GM12878 (cell line): ENCODE measurements at regions not wholly inside any gene's neighbourhood (a gene's known extent, or its start where the extent isn't known, plus 50 kb on each side); places are given as distances from the start of the nearest gene placed in this dataset.

Experiments
- ATAC-seq: fragments of 200-7000 bp; cut with Tn5 transposase; 3 replicates; pipeline ENCODE4 v1.9.1; 2020; ENCODE audit warnings: mild to moderate bottlenecking, moderate library complexity
- BruUV-seq: library from RNA; stranded (reverse); fragments of 400-500 nt; replicated peaks from 2 replicates; lab custom pipeline; 2021; lab: Mats Ljungman, UMichigan
- CTCF ChIA-PET: fragments of 300-600 bp; sonication (Branson Sonifier 250); formaldehyde crosslinking; extraction: SDS; loops from one replicate; lab custom pipeline; 2021; ENCODE audit warnings: inconsistent platforms; lab: Yijun Ruan, JAX
- POLR2A ChIA-PET: fragments of 350-600 bp; formaldehyde crosslinking; extraction: SDS; loops from one replicate; lab custom pipeline; 2021; ENCODE audit warnings: inconsistent platforms; lab: Charles Lee
- RAD21 ChIA-PET: fragments of 300-600 bp; sonication (Branson Sonifier 250); formaldehyde crosslinking; loops from one replicate; lab custom pipeline; 2023; ENCODE audit warnings: antibody characterized with exemption; ENCODE audit not compliant: unreplicated experiment; lab: Charles Lee
- SMC1A ChIA-PET: fragments of 300-600 bp; sonication (Branson Sonifier 250); formaldehyde crosslinking; loops from one replicate; lab custom pipeline; 2023; ENCODE audit not compliant: unreplicated experiment, uncharacterized antibody; lab: Charles Lee
- DNase-seq: peaks from one replicate; pipeline ENCODE4 v3.0.0-alpha.2; 2011; ENCODE audit warnings: low read depth, low spot score
- FAIRE-seq: peaks from 3 replicates; lab custom pipeline; 2011; peaks lifted over from hg19 to GRCh38; lab: Jason Lieb, UNC
- H2AFZ ChIP-seq: 2 replicates; pipeline ENCODE4 v1.6.0; 2011; ENCODE audit warnings: low read depth, low read length, control low read depth; ENCODE audit not compliant: control insufficient read depth
- H3K27ac ChIP-seq: 2 replicates; pipeline ENCODE4 v1.5.1; 2011; ENCODE audit warnings: control low read depth; ENCODE audit not compliant: control insufficient read depth, insufficient read depth
- H3K27me3 ChIP-seq, 2 experiments: replicated peaks in 1 of 2; 2 replicates each; pipeline versions ENCODE4 v1.6.0 to v1.6.1; 2011; ENCODE audit warnings: low read length in 1 of 2; ENCODE audit not compliant: control insufficient read depth in 2 of 2, insufficient read depth in 2 of 2
- H3K36me3 ChIP-seq, 2 experiments: 2 replicates each; pipeline ENCODE4 v1.5.1; 2011; ENCODE audit warnings: low read length in 1 of 2; ENCODE audit not compliant: control insufficient read depth in 2 of 2, insufficient read depth in 2 of 2
- H3K4me1 ChIP-seq: 2 replicates; pipeline ENCODE4 v1.6.1; 2011; ENCODE audit warnings: mild to moderate bottlenecking, low read length, moderate library complexity, mixed read lengths; ENCODE audit not compliant: control insufficient read depth, insufficient read depth
- H3K4me2 ChIP-seq: 2 replicates; pipeline ENCODE4 v1.6.0; 2011; ENCODE audit warnings: control low read depth; ENCODE audit not compliant: control insufficient read depth, insufficient read depth
- H3K4me3 ChIP-seq: fragments of 200-600 bp; sonication (generic); 2 replicates; pipeline ENCODE4 v1.5.1; 2016
- H3K79me2 ChIP-seq: 2 replicates; pipeline ENCODE4 v1.6.0; 2011; ENCODE audit warnings: low read length; ENCODE audit not compliant: control insufficient read depth, insufficient read depth
- H3K9ac ChIP-seq: 2 replicates; pipeline ENCODE4 v1.8.0; 2011; ENCODE audit warnings: low read length, control low read depth, mixed read lengths; ENCODE audit not compliant: control insufficient read depth, insufficient read depth
- H3K9me3 ChIP-seq: replicated peaks from 3 replicates; pipeline ENCODE4 v1.5.1; 2011; ENCODE audit warnings: mild to moderate bottlenecking, low read length; ENCODE audit not compliant: control insufficient read depth, insufficient read depth
- H4K20me1 ChIP-seq: 2 replicates; pipeline ENCODE4 v1.6.0; 2011; ENCODE audit not compliant: control insufficient read depth, insufficient read depth
- CBX3 ChIP-seq: fragments of 200-600 bp; sonication (generic); IDR thresholded peaks from 2 replicates; pipeline ENCODE4 v1.6.1; 2016; ENCODE audit warnings: low read depth, borderline replicate concordance
- CHD1 ChIP-seq: IDR thresholded peaks from 2 replicates; pipeline ENCODE4 v1.6.1; 2012; ENCODE audit warnings: low read depth, low read length, improper control_type of control experiment
- EGR1 ChIP-seq, 2 experiments: IDR thresholded peaks; 1 replicate in 1 of 2; 2 replicates in 1 of 2; pipeline ENCODE4 v1.6.1; 2011 to 2012; ENCODE audit warnings: low read depth in 2 of 2, low read length in 2 of 2, borderline replicate concordance in 1 of 2, mild to moderate bottlenecking in 1 of 2, moderate library complexity in 1 of 2
- RAD21 ChIP-seq: IDR thresholded peaks from 2 replicates; pipeline ENCODE4 v1.6.1; 2011; ENCODE audit warnings: mild to moderate bottlenecking, low read depth, low read length, moderate library complexity; ENCODE audit not compliant: insufficient read depth
- RB1 ChIP-seq: fragments of 450-650 bp; formaldehyde crosslinking; IDR thresholded peaks from 2 replicates; pipeline ENCODE4 v1.6.1; 2017; ENCODE audit warnings: mild to moderate bottlenecking, borderline replicate concordance
- SMC3 ChIP-seq: IDR thresholded peaks from 2 replicates; pipeline ENCODE4 v1.6.1; 2011; ENCODE audit warnings: low read length, improper control_type of control experiment, borderline replicate concordance
- SRF ChIP-seq, 2 experiments: IDR thresholded peaks; 2 replicates each; pipeline ENCODE4 v1.6.1; 2011; ENCODE audit warnings: low read depth in 2 of 2, low read length in 2 of 2, mild to moderate bottlenecking in 1 of 2, moderate library complexity in 1 of 2
- STAT1 ChIP-seq: fragments of 450-650 bp; conservative IDR thresholded peaks from 2 replicates; pipeline ENCODE4 v1.6.1; 2014; ENCODE audit warnings: antibody characterized with exemption, mild to moderate bottlenecking
- YY1 ChIP-seq: IDR thresholded peaks from 2 replicates; pipeline ENCODE4 v1.6.1; 2011; ENCODE audit warnings: low read depth, mild to moderate bottlenecking, low read length
- WGBS: methylation state at CpG from one replicate; pipeline ENCODE4 v1.1.6; 2016; ENCODE audit warnings: low lambda C conversion rate; ENCODE audit not compliant: insufficient replicate concordance, insufficient coverage; ENCODE audit errors: missing lambda C conversion rate; 5-methylcytosine and 5-hydroxymethylcytosine counted together
- in situ Hi-C: fragments of 300-500 bp; cut with MboI; formaldehyde crosslinking; loops from 9 replicates; pipeline ENCODE4 v1.14.3; 2018; ENCODE audit warnings: mixed read lengths
- intact Hi-C: fragments of 100-400 bp; cut with micrococcal nuclease; formaldehyde crosslinking; loops from one replicate; pipeline ENCODE4 v1.14.2; 2022; ENCODE audit not compliant: unreplicated experiment
- TF ChIP-seq, protein P1 (sequence below): IDR thresholded peaks from 2 replicates; pipeline ENCODE4 v1.6.1; 2011; ENCODE audit warnings: low read depth, mild to moderate bottlenecking, low read length, moderate library complexity, borderline replicate concordance; ENCODE audit errors: extremely low read depth
- TF ChIP-seq, protein P2 (sequence below): fragments of 450-650 bp; formaldehyde crosslinking; IDR thresholded peaks from 2 replicates; pipeline ENCODE4 v1.4.0; 2020; ENCODE audit warnings: mild to moderate bottlenecking, moderate library complexity
- TF ChIP-seq, protein P3 (sequence below): fragments of 450-650 bp; IDR thresholded peaks from 2 replicates; pipeline ENCODE4 v1.6.1; 2017; ENCODE audit warnings: low read depth, mild to moderate bottlenecking, moderate library complexity
- TF ChIP-seq, protein P4 (sequence below), 3 experiments: IDR thresholded peaks in 2 of 3; conservative IDR thresholded peaks in 1 of 3; 2 replicates each; pipeline ENCODE4 v1.5.1; 2011; ENCODE audit warnings: low read depth in 3 of 3, low read length in 3 of 3, mild to moderate bottlenecking in 3 of 3, control low read depth in 2 of 3, moderate library complexity in 2 of 3, inconsistent platforms in 1 of 3, mixed read lengths in 1 of 3; ENCODE audit not compliant: control insufficient read depth in 2 of 3, insufficient read depth in 1 of 3; ENCODE audit errors: extremely low read depth in 1 of 3

DNA sequence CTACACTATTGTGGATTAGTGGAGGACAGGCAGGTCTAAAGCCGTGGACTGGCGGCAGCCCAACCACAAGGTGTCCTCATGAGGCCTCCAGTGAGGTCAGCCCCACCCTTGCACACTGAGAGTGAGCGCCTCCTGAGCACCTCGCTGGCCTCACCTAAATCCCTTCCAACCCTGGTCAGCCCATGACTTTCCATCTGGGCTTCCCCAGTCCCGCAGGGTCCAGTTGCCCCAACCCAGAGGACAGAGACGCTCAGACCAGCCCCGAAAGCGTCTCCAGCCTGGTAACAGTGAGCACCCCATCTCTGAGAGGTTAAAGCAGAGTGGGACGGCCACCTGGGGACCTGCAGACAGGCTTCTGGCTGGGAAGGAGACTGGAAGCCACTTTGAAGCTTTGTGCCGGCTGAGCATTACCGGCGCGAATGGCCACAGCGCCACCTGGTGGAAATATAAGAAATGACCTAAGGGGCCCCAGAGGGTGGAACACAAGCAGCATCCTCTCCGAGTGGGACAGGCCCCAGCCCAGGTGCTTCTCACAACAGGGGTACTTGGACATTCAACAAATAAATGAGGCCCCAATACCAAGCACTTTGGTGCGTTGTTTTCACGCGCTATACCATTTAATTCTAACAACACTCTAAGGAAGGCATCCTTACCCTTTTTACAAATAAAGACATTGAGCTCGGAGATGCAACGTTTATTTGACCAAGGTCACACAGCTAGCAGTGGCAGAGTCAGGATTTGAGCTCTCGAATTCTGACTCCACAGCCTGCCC is 65.7 kb upstream of the TOP1 start:
- BruUV-seq: no TSS peak
- Histone ChIP-seq H3K27ac (no peak overlapping the region), H3K27me3 (no peaks in the 10 kb centered on the region; a peak in 1 of 4 replicates), H4K20me1 (no peaks in the 10 kb centered on the region), H3K4me3 (no peak overlapping the region), H3K9me3 (no peaks in the 10 kb centered on the region), H2AFZ (no peak overlapping the region), H3K9ac (no peak overlapping the region), H3K4me1 (no peaks in the 10 kb centered on the region), H3K4me2 (no peak overlapping the region), H3K36me3 (no peaks in the 10 kb centered on the region), H3K79me2 (no peaks in the 10 kb centered on the region)
- POLR2A ChIA-PET: interaction anchor here (0.6 kb wide), 1 partner anchor 413 kb away, joined by 7 read pairs; no protein-coding TSS in a partner anchor
- WGBS: 23% methylated on average over 21 of the region's 21 CpGs
- FAIRE-seq: peak; percentile 18
- peak; percentile 93 for ATAC-seq
- SMC1A ChIA-PET: interaction anchor here (0.7 to 3.2 kb wide), 16 partner anchors 10 to 804 kb away, joined by 3 to 25 read pairs (median 3); partner anchors contain the start of gene LPIN3
- TF ChIP-seq STAT1 (no peak), YY1 (peak; percentile 46; the same call in 1 of the 2 replicates), RB1 (peak; percentile 66; the same call in 1 of the 2 replicates), EGR1 (IDR thresholded peaks at IDR 0.05; ENCODE audit: borderline replicate concordance in 1 of 2, low read depth in 2 of 2, low read length in 2 of 2) (no peak), SRF (IDR thresholded peaks at IDR 0.05; ENCODE audit: low read depth in 2 of 2, low read length in 2 of 2) (no peak), SMC3 (peak; percentile 84), RAD21 (peak; percentile 91), CBX3 (no peak), CHD1 (no peak)
- TF ChIP-seq, protein P1, sequence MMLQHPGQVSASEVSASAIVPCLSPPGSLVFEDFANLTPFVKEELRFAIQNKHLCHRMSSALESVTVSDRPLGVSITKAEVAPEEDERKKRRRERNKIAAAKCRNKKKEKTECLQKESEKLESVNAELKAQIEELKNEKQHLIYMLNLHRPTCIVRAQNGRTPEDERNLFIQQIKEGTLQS: no peak
- TF ChIP-seq, protein P2, sequence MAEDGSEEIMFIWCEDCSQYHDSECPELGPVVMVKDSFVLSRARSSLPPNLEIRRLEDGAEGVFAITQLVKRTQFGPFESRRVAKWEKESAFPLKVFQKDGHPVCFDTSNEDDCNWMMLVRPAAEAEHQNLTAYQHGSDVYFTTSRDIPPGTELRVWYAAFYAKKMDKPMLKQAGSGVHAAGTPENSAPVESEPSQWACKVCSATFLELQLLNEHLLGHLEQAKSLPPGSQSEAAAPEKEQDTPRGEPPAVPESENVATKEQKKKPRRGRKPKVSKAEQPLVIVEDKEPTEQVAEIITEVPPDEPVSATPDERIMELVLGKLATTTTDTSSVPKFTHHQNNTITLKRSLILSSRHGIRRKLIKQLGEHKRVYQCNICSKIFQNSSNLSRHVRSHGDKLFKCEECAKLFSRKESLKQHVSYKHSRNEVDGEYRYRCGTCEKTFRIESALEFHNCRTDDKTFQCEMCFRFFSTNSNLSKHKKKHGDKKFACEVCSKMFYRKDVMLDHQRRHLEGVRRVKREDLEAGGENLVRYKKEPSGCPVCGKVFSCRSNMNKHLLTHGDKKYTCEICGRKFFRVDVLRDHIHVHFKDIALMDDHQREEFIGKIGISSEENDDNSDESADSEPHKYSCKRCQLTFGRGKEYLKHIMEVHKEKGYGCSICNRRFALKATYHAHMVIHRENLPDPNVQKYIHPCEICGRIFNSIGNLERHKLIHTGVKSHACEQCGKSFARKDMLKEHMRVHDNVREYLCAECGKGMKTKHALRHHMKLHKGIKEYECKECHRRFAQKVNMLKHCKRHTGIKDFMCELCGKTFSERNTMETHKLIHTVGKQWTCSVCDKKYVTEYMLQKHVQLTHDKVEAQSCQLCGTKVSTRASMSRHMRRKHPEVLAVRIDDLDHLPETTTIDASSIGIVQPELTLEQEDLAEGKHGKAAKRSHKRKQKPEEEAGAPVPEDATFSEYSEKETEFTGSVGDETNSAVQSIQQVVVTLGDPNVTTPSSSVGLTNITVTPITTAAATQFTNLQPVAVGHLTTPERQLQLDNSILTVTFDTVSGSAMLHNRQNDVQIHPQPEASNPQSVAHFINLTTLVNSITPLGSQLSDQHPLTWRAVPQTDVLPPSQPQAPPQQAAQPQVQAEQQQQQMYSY (CRISPR knock-in tag): no peak
- TF ChIP-seq, protein P3, sequence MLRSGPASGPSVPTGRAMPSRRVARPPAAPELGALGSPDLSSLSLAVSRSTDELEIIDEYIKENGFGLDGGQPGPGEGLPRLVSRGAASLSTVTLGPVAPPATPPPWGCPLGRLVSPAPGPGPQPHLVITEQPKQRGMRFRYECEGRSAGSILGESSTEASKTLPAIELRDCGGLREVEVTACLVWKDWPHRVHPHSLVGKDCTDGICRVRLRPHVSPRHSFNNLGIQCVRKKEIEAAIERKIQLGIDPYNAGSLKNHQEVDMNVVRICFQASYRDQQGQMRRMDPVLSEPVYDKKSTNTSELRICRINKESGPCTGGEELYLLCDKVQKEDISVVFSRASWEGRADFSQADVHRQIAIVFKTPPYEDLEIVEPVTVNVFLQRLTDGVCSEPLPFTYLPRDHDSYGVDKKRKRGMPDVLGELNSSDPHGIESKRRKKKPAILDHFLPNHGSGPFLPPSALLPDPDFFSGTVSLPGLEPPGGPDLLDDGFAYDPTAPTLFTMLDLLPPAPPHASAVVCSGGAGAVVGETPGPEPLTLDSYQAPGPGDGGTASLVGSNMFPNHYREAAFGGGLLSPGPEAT: no peak
- TF ChIP-seq, protein P4, sequence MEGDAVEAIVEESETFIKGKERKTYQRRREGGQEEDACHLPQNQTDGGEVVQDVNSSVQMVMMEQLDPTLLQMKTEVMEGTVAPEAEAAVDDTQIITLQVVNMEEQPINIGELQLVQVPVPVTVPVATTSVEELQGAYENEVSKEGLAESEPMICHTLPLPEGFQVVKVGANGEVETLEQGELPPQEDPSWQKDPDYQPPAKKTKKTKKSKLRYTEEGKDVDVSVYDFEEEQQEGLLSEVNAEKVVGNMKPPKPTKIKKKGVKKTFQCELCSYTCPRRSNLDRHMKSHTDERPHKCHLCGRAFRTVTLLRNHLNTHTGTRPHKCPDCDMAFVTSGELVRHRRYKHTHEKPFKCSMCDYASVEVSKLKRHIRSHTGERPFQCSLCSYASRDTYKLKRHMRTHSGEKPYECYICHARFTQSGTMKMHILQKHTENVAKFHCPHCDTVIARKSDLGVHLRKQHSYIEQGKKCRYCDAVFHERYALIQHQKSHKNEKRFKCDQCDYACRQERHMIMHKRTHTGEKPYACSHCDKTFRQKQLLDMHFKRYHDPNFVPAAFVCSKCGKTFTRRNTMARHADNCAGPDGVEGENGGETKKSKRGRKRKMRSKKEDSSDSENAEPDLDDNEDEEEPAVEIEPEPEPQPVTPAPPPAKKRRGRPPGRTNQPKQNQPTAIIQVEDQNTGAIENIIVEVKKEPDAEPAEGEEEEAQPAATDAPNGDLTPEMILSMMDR (IDR thresholded peaks at IDR 0.05 in 2 of 3, conservative IDR thresholded peaks at IDR 0.05 in 1 of 3; ENCODE audit: control insufficient read depth in 2 of 3, extremely low read depth in 1 of 3, insufficient read depth in 1 of 3, low read depth in 3 of 3, low read length in 3 of 3): peak; percentile 76 to 92 (median 78)
- in situ Hi-C loops: loop anchor here (10.0 kb wide), 2 partner anchors 272 to 1078 kb away; no protein-coding TSS in a partner anchor
- DNase-seq: no peak
- intact Hi-C loops: loop anchor here (1.0 to 2.0 kb wide), 3 partner anchors 166 to 1076 kb away; no protein-coding TSS in a partner anchor
- CTCF ChIA-PET: interaction anchor here (0.6 to 4.3 kb wide), 64 partner anchors 9 to 1913 kb away, joined by 3 to 53 read pairs (median 4); no protein-coding TSS in a partner anchor
- RAD21 ChIA-PET: interaction anchor here (0.7 to 2.5 kb wide), 15 partner anchors 17 to 1694 kb away, joined by 3 to 19 read pairs (median 4); no protein-coding TSS in a partner anchor
